ENCODE measurements at regions not wholly inside any gene's neighbourhood (a gene's known extent, or its start where the extent isn't known, plus 50 kb on each side); places are given as distances from the start of the nearest gene placed in this dataset.

DNA sequence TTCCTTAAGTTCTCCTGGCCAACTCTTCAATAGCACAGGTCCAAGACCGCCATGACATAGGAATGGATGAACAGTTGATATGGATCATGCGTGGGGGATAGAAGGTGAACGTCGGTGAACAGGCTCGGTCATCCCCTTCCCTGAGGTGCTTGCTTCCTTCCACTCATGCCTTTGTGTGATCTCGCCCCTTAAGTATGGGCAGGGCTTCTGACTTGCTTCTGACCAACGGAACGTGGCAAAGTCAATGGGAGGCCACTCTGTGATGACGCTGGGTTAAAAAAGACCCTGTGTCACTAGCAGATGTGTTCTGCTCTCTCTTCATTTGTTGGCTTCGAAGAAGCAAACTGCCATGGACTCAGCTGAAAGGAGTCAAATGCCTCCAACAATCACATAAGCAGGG is 240.5 kb upstream of the TUT7 start:
- TF ChIP-seq EZH2 (IDR thresholded peaks at IDR 0.05; ENCODE audit: borderline replicate concordance, insufficient read depth, low read length, poor library complexity, severe bottlenecking) = no peak
- TF ChIP-seq TAF1 (IDR thresholded peaks at IDR 0.05; ENCODE audit: low read depth) = no peak
- TF ChIP-seq, protein P1, sequence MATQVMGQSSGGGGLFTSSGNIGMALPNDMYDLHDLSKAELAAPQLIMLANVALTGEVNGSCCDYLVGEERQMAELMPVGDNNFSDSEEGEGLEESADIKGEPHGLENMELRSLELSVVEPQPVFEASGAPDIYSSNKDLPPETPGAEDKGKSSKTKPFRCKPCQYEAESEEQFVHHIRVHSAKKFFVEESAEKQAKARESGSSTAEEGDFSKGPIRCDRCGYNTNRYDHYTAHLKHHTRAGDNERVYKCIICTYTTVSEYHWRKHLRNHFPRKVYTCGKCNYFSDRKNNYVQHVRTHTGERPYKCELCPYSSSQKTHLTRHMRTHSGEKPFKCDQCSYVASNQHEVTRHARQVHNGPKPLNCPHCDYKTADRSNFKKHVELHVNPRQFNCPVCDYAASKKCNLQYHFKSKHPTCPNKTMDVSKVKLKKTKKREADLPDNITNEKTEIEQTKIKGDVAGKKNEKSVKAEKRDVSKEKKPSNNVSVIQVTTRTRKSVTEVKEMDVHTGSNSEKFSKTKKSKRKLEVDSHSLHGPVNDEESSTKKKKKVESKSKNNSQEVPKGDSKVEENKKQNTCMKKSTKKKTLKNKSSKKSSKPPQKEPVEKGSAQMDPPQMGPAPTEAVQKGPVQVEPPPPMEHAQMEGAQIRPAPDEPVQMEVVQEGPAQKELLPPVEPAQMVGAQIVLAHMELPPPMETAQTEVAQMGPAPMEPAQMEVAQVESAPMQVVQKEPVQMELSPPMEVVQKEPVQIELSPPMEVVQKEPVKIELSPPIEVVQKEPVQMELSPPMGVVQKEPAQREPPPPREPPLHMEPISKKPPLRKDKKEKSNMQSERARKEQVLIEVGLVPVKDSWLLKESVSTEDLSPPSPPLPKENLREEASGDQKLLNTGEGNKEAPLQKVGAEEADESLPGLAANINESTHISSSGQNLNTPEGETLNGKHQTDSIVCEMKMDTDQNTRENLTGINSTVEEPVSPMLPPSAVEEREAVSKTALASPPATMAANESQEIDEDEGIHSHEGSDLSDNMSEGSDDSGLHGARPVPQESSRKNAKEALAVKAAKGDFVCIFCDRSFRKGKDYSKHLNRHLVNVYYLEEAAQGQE (IDR thresholded peaks at IDR 0.05; ENCODE audit: borderline replicate concordance) = no peak
- no peak for TF ChIP-seq MXI1 (conservative IDR thresholded peaks at IDR 0.05; ENCODE audit: poor library complexity, severe bottlenecking)
- no peak for TF ChIP-seq SMC3 (conservative IDR thresholded peaks at IDR 0.05; ENCODE audit: poor library complexity)
- TF ChIP-seq, protein P2, sequence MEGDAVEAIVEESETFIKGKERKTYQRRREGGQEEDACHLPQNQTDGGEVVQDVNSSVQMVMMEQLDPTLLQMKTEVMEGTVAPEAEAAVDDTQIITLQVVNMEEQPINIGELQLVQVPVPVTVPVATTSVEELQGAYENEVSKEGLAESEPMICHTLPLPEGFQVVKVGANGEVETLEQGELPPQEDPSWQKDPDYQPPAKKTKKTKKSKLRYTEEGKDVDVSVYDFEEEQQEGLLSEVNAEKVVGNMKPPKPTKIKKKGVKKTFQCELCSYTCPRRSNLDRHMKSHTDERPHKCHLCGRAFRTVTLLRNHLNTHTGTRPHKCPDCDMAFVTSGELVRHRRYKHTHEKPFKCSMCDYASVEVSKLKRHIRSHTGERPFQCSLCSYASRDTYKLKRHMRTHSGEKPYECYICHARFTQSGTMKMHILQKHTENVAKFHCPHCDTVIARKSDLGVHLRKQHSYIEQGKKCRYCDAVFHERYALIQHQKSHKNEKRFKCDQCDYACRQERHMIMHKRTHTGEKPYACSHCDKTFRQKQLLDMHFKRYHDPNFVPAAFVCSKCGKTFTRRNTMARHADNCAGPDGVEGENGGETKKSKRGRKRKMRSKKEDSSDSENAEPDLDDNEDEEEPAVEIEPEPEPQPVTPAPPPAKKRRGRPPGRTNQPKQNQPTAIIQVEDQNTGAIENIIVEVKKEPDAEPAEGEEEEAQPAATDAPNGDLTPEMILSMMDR (IDR thresholded peaks at IDR 0.05; ENCODE audit: poor library complexity, severe bottlenecking) = no peak
- TF ChIP-seq POLR2AphosphoS5 (IDR thresholded peaks at IDR 0.05) = no peak
- no peak for TF ChIP-seq EP300 (conservative IDR thresholded peaks at IDR 0.05; ENCODE audit: poor library complexity, severe bottlenecking)
- TF ChIP-seq RAD21 (conservative IDR thresholded peaks at IDR 0.05) = no peak
- no peaks in the 10 kb centered on the region for H3K36me3 ChIP-seq (ENCODE audit: insufficient read depth, low read length)
- H3K27ac ChIP-seq (ENCODE audit: low read length) = no peak overlapping the region
- H3K4me3 ChIP-seq (ENCODE audit: low read length) = no peak overlapping the region
- no peaks in the 10 kb centered on the region for H4K20me1 ChIP-seq (ENCODE audit: insufficient read depth)
- H3K27me3 ChIP-seq (ENCODE audit: insufficient read depth, low read depth, low read length) = no peaks in the 10 kb centered on the region
- no peaks in the 10 kb centered on the region for H3F3A ChIP-seq (ENCODE audit: insufficient read depth, low read length, poor library complexity, severe bottlenecking)
- no peak overlapping the region for H2AFZ ChIP-seq (ENCODE audit: low read depth, low read length)
- H3K4me2 ChIP-seq (ENCODE audit: low read length) = no peak overlapping the region
- H3K9me2 ChIP-seq (ENCODE audit: insufficient read depth, low read length) = no peaks in the 10 kb centered on the region
- no peaks in the 10 kb centered on the region for H3K9me3 ChIP-seq (ENCODE audit: low read length)
- H3K79me2 ChIP-seq (replicated peaks; ENCODE audit: insufficient read depth, low read length) = no peaks in the 10 kb centered on the region
- no peak overlapping the region for H3K9ac ChIP-seq (ENCODE audit: low read length)

DNA sequence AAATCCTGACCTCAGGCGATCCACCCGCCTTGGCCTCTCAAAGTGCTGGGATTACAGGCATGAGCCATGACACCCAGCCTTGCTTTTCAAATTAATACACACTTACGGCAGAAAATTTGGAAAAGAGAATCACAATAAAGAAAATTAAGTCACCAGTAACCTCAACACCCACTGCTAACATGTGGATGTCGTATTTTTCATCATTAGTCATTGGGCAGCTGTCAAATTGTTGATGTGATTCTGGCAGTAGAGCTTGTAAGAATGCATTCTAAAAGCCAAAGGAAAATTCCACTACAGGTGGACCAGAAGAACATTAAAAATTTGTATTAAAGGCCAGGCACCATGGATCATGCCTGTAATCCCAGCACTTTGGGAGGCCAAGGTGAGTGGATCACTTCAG is 237.3 kb upstream of the TUT7 start:
- Histone ChIP-seq H3K9ac (ENCODE audit: low read length) (no peak overlapping the region), H3K36me3 (ENCODE audit: insufficient read depth, low read length) (no peaks in the 10 kb centered on the region), H3F3A (ENCODE audit: insufficient read depth, low read length, poor library complexity, severe bottlenecking) (no peaks in the 10 kb centered on the region), H4K20me1 (ENCODE audit: insufficient read depth) (no peaks in the 10 kb centered on the region), H3K4me3 (ENCODE audit: low read length) (no peak overlapping the region), H3K79me2 (replicated peaks; ENCODE audit: insufficient read depth, low read length) (no peaks in the 10 kb centered on the region), H3K9me3 (ENCODE audit: low read length) (no peaks in the 10 kb centered on the region), H3K27ac (ENCODE audit: low read length) (no peak overlapping the region), H2AFZ (ENCODE audit: low read depth, low read length) (no peak overlapping the region), H3K27me3 (ENCODE audit: insufficient read depth, low read depth, low read length) (no peaks in the 10 kb centered on the region), H3K9me2 (ENCODE audit: insufficient read depth, low read length) (no peaks in the 10 kb centered on the region), H3K4me2 (ENCODE audit: low read length) (no peak overlapping the region)
- TF ChIP-seq RAD21 (conservative IDR thresholded peaks at IDR 0.05) = no peak
- TF ChIP-seq, protein P1 (IDR thresholded peaks at IDR 0.05; ENCODE audit: borderline replicate concordance) = no peak
- no peak for TF ChIP-seq POLR2AphosphoS5 (IDR thresholded peaks at IDR 0.05)
- TF ChIP-seq, protein P2 (IDR thresholded peaks at IDR 0.05; ENCODE audit: poor library complexity, severe bottlenecking) = no peak
- no peak for TF ChIP-seq EZH2 (IDR thresholded peaks at IDR 0.05; ENCODE audit: borderline replicate concordance, insufficient read depth, low read length, poor library complexity, severe bottlenecking)
- no peak for TF ChIP-seq TAF1 (IDR thresholded peaks at IDR 0.05; ENCODE audit: low read depth)
- no peak for TF ChIP-seq SMC3 (conservative IDR thresholded peaks at IDR 0.05; ENCODE audit: poor library complexity)
- TF ChIP-seq EP300 (conservative IDR thresholded peaks at IDR 0.05; ENCODE audit: poor library complexity, severe bottlenecking) = no peak
- TF ChIP-seq MXI1 (conservative IDR thresholded peaks at IDR 0.05; ENCODE audit: poor library complexity, severe bottlenecking) = no peak

All from neural cell (in vitro differentiated cells).